ENCODE measurements at regions not wholly inside any gene's neighbourhood (a gene's known extent, or its start where the extent isn't known, plus 50 kb on each side); places are given as distances from the start of the nearest gene placed in this dataset.

- Mint-ChIP-seq H3K4me1 (ENCODE audit: unreplicated experiment) (no peaks in the 10 kb centered on the region), H3K4me3 (ENCODE audit: unreplicated experiment) (no peak overlapping the region), H3K27me3 (ENCODE audit: unreplicated experiment) (no peaks in the 10 kb centered on the region), H3K9me3 (ENCODE audit: unreplicated experiment) (peaks cover 16% of the 10 kb centered on the region), H3K27ac (ENCODE audit: unreplicated experiment) (no peak overlapping the region), H3K36me3 (ENCODE audit: unreplicated experiment) (no peaks in the 10 kb centered on the region)
- DNase-seq (ENCODE audit: extremely low spot score, unreplicated experiment): no peak
- TF ChIP-seq CTCF (IDR thresholded peaks at IDR 0.05): no peak
These were observed 467.8 kb downstream of the PCDH7 start for GRCh38 chr4:31187979-31188378.

GRCh38 chr4:31189938-31190337 lies 469.8 kb downstream of the PCDH7 start:
- Mint-ChIP-seq H3K27ac (ENCODE audit: unreplicated experiment) (no peak overlapping the region), H3K36me3 (ENCODE audit: unreplicated experiment) (no peaks in the 10 kb centered on the region), H3K4me1 (ENCODE audit: unreplicated experiment) (peaks cover 7% of the 10 kb centered on the region), H3K27me3 (ENCODE audit: unreplicated experiment) (no peaks in the 10 kb centered on the region), H3K9me3 (ENCODE audit: unreplicated experiment) (peaks cover 16% of the 10 kb centered on the region), H3K4me3 (ENCODE audit: unreplicated experiment) (no peak overlapping the region)
- DNase-seq (ENCODE audit: extremely low spot score, unreplicated experiment): no peak
- no peak for TF ChIP-seq CTCF (IDR thresholded peaks at IDR 0.05)

GRCh38 chr4:31190671-31191070 lies 470.5 kb downstream of the PCDH7 start:
- Mint-ChIP-seq H3K27me3 (ENCODE audit: unreplicated experiment) (no peaks in the 10 kb centered on the region), H3K4me3 (ENCODE audit: unreplicated experiment) (no peak overlapping the region), H3K36me3 (ENCODE audit: unreplicated experiment) (no peaks in the 10 kb centered on the region), H3K9me3 (ENCODE audit: unreplicated experiment) (peaks cover 11% of the 10 kb centered on the region), H3K4me1 (ENCODE audit: unreplicated experiment) (peaks cover 7% of the 10 kb centered on the region), H3K27ac (ENCODE audit: unreplicated experiment) (no peak overlapping the region)
- no peak for DNase-seq (ENCODE audit: extremely low spot score, unreplicated experiment)
- no peak for TF ChIP-seq CTCF (IDR thresholded peaks at IDR 0.05)

GRCh38 chr4:31192341-31192740 lies 472.2 kb downstream of the PCDH7 start:
- no peak overlapping the region for H3K4me3 Mint-ChIP-seq (ENCODE audit: unreplicated experiment)
- peaks cover 9% of the 10 kb centered on the region for H3K9me3 Mint-ChIP-seq (ENCODE audit: unreplicated experiment)
- no peak for TF ChIP-seq CTCF (IDR thresholded peaks at IDR 0.05)
- H3K27ac Mint-ChIP-seq (ENCODE audit: unreplicated experiment): no peak overlapping the region
- no peak for DNase-seq (ENCODE audit: extremely low spot score, unreplicated experiment)
- H3K4me1 Mint-ChIP-seq (ENCODE audit: unreplicated experiment): peaks cover 7% of the 10 kb centered on the region
- H3K36me3 Mint-ChIP-seq (ENCODE audit: unreplicated experiment): no peaks in the 10 kb centered on the region
- H3K27me3 Mint-ChIP-seq (ENCODE audit: unreplicated experiment): no peaks in the 10 kb centered on the region

- Mint-ChIP-seq H3K9me3 (ENCODE audit: unreplicated experiment) (peaks cover 5% of the 10 kb centered on the region), H3K36me3 (ENCODE audit: unreplicated experiment) (no peaks in the 10 kb centered on the region), H3K27ac (ENCODE audit: unreplicated experiment) (no peak overlapping the region), H3K4me1 (ENCODE audit: unreplicated experiment) (peaks cover 7% of the 10 kb centered on the region), H3K4me3 (ENCODE audit: unreplicated experiment) (no peak overlapping the region), H3K27me3 (ENCODE audit: unreplicated experiment) (no peaks in the 10 kb centered on the region)
- no peak for DNase-seq (ENCODE audit: extremely low spot score, unreplicated experiment)
- no peak for TF ChIP-seq CTCF (IDR thresholded peaks at IDR 0.05)
These were observed 473.4 kb downstream of the PCDH7 start for GRCh38 chr4:31193521-31193920.
